Panc1 (cell line): ENCODE measurements at regions not wholly inside any gene's neighbourhood (a gene's known extent, or its start where the extent isn't known, plus 50 kb on each side); places are given as distances from the start of the nearest gene placed in this dataset.

ENCODE experiments used
- CTCF ChIP-seq: fragments of 450-650 bp; IDR thresholded peaks from 2 replicates; pipeline ENCODE4 v1.5.1; 2017; ENCODE audit warnings: mild to moderate bottlenecking
- POLR2AphosphoS5 ChIP-seq: IDR thresholded peaks from 2 replicates; pipeline ENCODE4 v1.6.1; 2012; ENCODE audit warnings: mild to moderate bottlenecking, low read depth, low read length, moderate library complexity
- SIN3A ChIP-seq: IDR thresholded peaks from 2 replicates; pipeline ENCODE4 v1.6.1; 2012; ENCODE audit warnings: low read depth, mild to moderate bottlenecking, low read length, moderate library complexity, borderline replicate concordance; ENCODE audit not compliant: insufficient read depth

DNA sequence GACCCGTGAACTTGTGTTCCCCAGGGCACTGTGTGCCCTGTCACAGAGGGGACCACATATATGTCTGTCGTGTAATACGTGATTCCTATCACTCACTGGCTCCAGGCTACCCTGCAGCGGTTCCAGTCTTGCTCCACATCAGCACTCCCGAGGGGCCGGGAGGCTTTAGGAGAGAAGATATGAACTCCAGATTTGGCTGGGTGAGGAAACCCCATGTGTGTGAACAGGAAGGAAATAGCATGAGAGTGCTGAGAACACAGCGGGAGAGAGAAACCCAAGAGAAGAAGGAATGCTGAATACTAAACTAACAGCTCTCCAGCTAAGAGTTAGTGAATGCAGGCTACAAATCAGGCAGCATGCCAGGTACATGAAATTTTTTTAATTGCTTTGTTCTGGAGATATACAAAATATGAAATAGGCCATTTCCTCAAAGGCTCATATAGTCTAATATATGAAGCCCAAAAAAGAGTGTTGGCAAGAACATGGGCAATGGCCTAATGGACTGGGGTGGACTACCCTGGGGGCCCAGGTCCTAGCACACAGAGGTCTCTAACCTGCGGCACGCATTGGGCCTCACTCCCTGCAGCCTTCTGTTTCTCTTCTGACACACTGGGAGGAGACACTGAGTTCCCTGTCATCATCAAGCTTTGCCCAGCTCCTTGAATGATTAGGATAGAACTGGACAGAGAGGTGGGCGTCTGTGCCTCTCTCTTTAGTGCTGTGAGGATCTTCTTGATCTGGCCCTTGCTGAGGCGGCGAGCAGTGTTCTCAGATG lies 372.8 kb upstream of the RAB6C start:
- no peak for TF ChIP-seq CTCF
- no peak for TF ChIP-seq SIN3A
- no peak for TF ChIP-seq POLR2AphosphoS5
